ENCODE measurements at regions not wholly inside any gene's neighbourhood (a gene's known extent, or its start where the extent isn't known, plus 50 kb on each side); places are given as distances from the start of the nearest gene placed in this dataset.

- no peak for TF ChIP-seq CEBPB (IDR thresholded peaks at IDR 0.05; ENCODE audit: low read depth, low read length)
- no peak for TF ChIP-seq RCOR1 (IDR thresholded peaks at IDR 0.05; ENCODE audit: insufficient replicate concordance, low read length)
- TF ChIP-seq POLR2A (IDR thresholded peaks at IDR 0.05; ENCODE audit: low read depth, low read length): no peak
- TF ChIP-seq CTCF (conservative IDR thresholded peaks at IDR 0.05; ENCODE audit: low read depth, low read length): no peak
Measured at GRCh38 chr2:125588780-125589179, 1067.2 kb upstream of the GYPC start.

All from IMR-90 (cell line).